H9 (cell line): ENCODE measurements at regions not wholly inside any gene's neighbourhood (a gene's known extent, or its start where the extent isn't known, plus 50 kb on each side); places are given as distances from the start of the nearest gene placed in this dataset.

Source experiments
- DNase-seq: peaks from one replicate; pipeline ENCODE4 v3.0.0-alpha.2; 2017
- H2AFZ ChIP-seq: one replicate; pipeline ENCODE4 v1.6.1; 2013; ENCODE audit warnings: mild to moderate bottlenecking, low read length, control low read depth, moderate library complexity
- H2AK5ac ChIP-seq: 2 replicates; pipeline ENCODE4 v1.6.1; 2013; ENCODE audit warnings: low read length, control low read depth, mixed read lengths; ENCODE audit not compliant: insufficient read length
- H2BK120ac ChIP-seq: one replicate; pipeline ENCODE4 v1.6.1; 2013; ENCODE audit warnings: low read depth, mild to moderate bottlenecking, low read length, control low read depth, inconsistent platforms; ENCODE audit not compliant: poor library complexity, severe bottlenecking
- H2BK12ac ChIP-seq: 2 replicates; pipeline ENCODE4 v1.6.1; 2013; ENCODE audit warnings: low read length, control low read depth, mixed read lengths, low read depth; ENCODE audit not compliant: insufficient read length
- H2BK15ac ChIP-seq: 2 replicates; pipeline ENCODE4 v1.6.1; 2013; ENCODE audit warnings: low read depth, low read length, control low read depth
- H2BK20ac ChIP-seq: one replicate; pipeline ENCODE4 v1.6.1; 2013; ENCODE audit warnings: low read depth, mild to moderate bottlenecking, low read length, control low read depth, inconsistent platforms; ENCODE audit not compliant: poor library complexity, severe bottlenecking
- H2BK5ac ChIP-seq: 2 replicates; pipeline ENCODE4 v1.6.1; 2013; ENCODE audit warnings: low read length, control low read depth, mixed read lengths; ENCODE audit not compliant: insufficient read length
- H3K14ac ChIP-seq: 2 replicates; pipeline ENCODE4 v1.6.1; 2013; ENCODE audit warnings: low read length, control low read depth; ENCODE audit not compliant: insufficient read depth
- H3K18ac ChIP-seq: 2 replicates; pipeline ENCODE4 v1.6.1; 2013; ENCODE audit warnings: low read depth, mild to moderate bottlenecking, mixed read lengths, low read length, control low read depth; ENCODE audit not compliant: insufficient read length
- H3K23ac ChIP-seq: 2 replicates; pipeline ENCODE4 v1.6.1; 2013; ENCODE audit warnings: low read length, control low read depth, mixed read lengths, low read depth; ENCODE audit not compliant: insufficient read length
- H3K23me2 ChIP-seq: 2 replicates; pipeline ENCODE4 v1.6.1; 2013; ENCODE audit warnings: low read depth, mild to moderate bottlenecking, mixed read lengths, low read length, control low read depth; ENCODE audit not compliant: insufficient read length, poor library complexity, severe bottlenecking
- H3K27ac ChIP-seq: 2 replicates; pipeline ENCODE4 v1.5.1; 2013; ENCODE audit warnings: low read length, control low read depth, mixed read lengths, low read depth; ENCODE audit not compliant: insufficient read length
- H3K27me3 ChIP-seq: 2 replicates; pipeline ENCODE4 v1.6.1; 2013; ENCODE audit warnings: low read length, control low read depth, inconsistent platforms; ENCODE audit not compliant: insufficient read depth
- H3K4ac ChIP-seq: 2 replicates; pipeline ENCODE4 v1.6.1; 2013; ENCODE audit warnings: low read depth, mild to moderate bottlenecking, control low read depth, inconsistent platforms, low read length, moderate library complexity
- H3K4me1 ChIP-seq: 2 replicates; pipeline ENCODE4 v1.6.1; 2013; ENCODE audit warnings: low read length, control low read depth, inconsistent platforms; ENCODE audit not compliant: insufficient read depth
- H3K4me2 ChIP-seq: 2 replicates; pipeline ENCODE4 v1.6.1; 2013; ENCODE audit warnings: low read length, control low read depth, mixed read lengths; ENCODE audit not compliant: insufficient read length, insufficient read depth
- H3K56ac ChIP-seq: 2 replicates; pipeline ENCODE4 v1.6.1; 2013; ENCODE audit warnings: low read depth, mild to moderate bottlenecking, mixed read lengths, low read length, control low read depth; ENCODE audit not compliant: insufficient read length
- H3K79me1 ChIP-seq: 2 replicates; pipeline ENCODE4 v1.6.1; 2013; ENCODE audit warnings: low read depth, mild to moderate bottlenecking, moderate library complexity, low read length, control low read depth, inconsistent platforms; ENCODE audit not compliant: insufficient read depth, poor library complexity, severe bottlenecking
- H3K79me2 ChIP-seq: 2 replicates; pipeline ENCODE4 v1.6.1; 2013; ENCODE audit warnings: low read length, control low read depth, inconsistent platforms; ENCODE audit not compliant: insufficient read depth
- H3K9ac ChIP-seq: 2 replicates; pipeline ENCODE4 v1.6.1; 2013; ENCODE audit warnings: low read length, control low read depth, mixed read lengths; ENCODE audit not compliant: insufficient read length; ENCODE audit errors: extremely low read depth
- H3K9me3 ChIP-seq: one replicate; pipeline ENCODE4 v1.6.1; 2013; ENCODE audit warnings: low read depth, low read length, inconsistent platforms; ENCODE audit not compliant: control insufficient read depth
- H3T11ph ChIP-seq: one replicate; pipeline ENCODE4 v1.6.1; 2013; ENCODE audit warnings: mild to moderate bottlenecking, low read length, control low read depth, inconsistent platforms
- H4K20me1 ChIP-seq: one replicate; pipeline ENCODE4 v1.6.1; 2013; ENCODE audit not compliant: control insufficient read depth, insufficient read length, insufficient read depth
- H4K5ac ChIP-seq: 2 replicates; pipeline ENCODE4 v1.6.1; 2013; ENCODE audit warnings: low read depth, mild to moderate bottlenecking, mixed read lengths, low read length, control low read depth; ENCODE audit not compliant: insufficient read length
- H4K8ac ChIP-seq: replicated peaks from 2 replicates; pipeline ENCODE4 v1.6.1; 2013; ENCODE audit warnings: low read length, control low read depth, mixed read lengths, low read depth; ENCODE audit not compliant: insufficient read length
- H4K91ac ChIP-seq: 2 replicates; pipeline ENCODE4 v1.6.1; 2013; ENCODE audit warnings: low read depth, mild to moderate bottlenecking, moderate library complexity, mixed read lengths, low read length, control low read depth; ENCODE audit not compliant: insufficient read length
- H3K27ac Mint-ChIP-seq, 3 experiments: 2 replicates in 2 of 3; 3 replicates in 1 of 3; pipeline ENCODE4 v1.8.0; 2020 to 2021; ENCODE audit warnings: mixed read lengths in 3 of 3, mild to moderate bottlenecking in 1 of 3, moderate library complexity in 1 of 3
- H3K27me3 Mint-ChIP-seq: 2 replicates; pipeline ENCODE4 v1.8.0; 2021; ENCODE audit warnings: low read depth, mild to moderate bottlenecking, moderate library complexity, mixed read lengths
- H3K36me3 Mint-ChIP-seq, 3 experiments: 2 replicates in 2 of 3; 3 replicates in 1 of 3; pipeline ENCODE4 v1.8.0; 2020 to 2021; ENCODE audit warnings: low read depth in 3 of 3, mixed read lengths in 3 of 3; ENCODE audit not compliant: insufficient read depth in 1 of 3
- H3K4me1 Mint-ChIP-seq, 2 experiments: 2 replicates each; pipeline ENCODE4 v1.8.0; 2020; ENCODE audit warnings: mixed read lengths in 2 of 2
- H3K4me3 Mint-ChIP-seq, 2 experiments: 2 replicates in 1 of 2; 3 replicates in 1 of 2; pipeline ENCODE4 v1.8.0; 2020 to 2021; ENCODE audit warnings: mild to moderate bottlenecking in 2 of 2, mixed read lengths in 2 of 2, moderate library complexity in 1 of 2
- H3K9me3 Mint-ChIP-seq, 2 experiments: 2 replicates in 1 of 2; 3 replicates in 1 of 2; pipeline ENCODE4 v1.8.0; 2020; ENCODE audit warnings: mild to moderate bottlenecking in 2 of 2, mixed read lengths in 2 of 2, moderate library complexity in 1 of 2
- WGBS: extraction: QIAGEN DNeasy Blood & Tissue Kit; methylation state at CpG from one replicate; pipeline ENCODE4 v1.1.7; 2013; ENCODE audit warnings: missing lambda C conversion rate, low lambda C conversion rate, mixed read lengths; ENCODE audit not compliant: insufficient read length; ENCODE audit errors: extremely low coverage; 5-methylcytosine and 5-hydroxymethylcytosine counted together
- TF ChIP-seq, protein P1 (sequence below): fragments of 200-600 bp; sonication (generic); conservative IDR thresholded peaks from 3 replicates; pipeline ENCODE4 v1.8.0; 2021; ENCODE audit warnings: antibody characterized with exemption, mild to moderate bottlenecking

DNA sequence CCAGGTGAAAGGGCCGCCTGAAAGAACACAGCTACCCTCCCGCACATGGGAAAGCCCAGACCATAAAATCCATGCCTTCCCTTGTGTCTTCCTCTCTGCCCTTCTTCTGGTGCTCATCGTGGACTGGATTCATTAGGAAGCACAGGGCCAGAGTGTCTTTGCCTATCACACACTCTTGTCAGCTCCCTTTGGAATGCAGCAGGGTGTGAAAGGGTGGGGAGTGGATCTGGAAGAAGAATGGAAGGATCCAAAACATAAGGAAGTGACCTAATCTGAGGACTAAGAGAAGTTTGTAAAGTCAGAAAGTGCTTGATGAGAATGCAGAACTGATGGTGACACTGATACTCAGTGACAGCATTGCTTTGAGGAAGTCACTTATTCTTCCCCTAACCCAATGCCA is 1147.3 kb upstream of the GOT2 start:
- Mint-ChIP-seq H3K27me3 (no peaks in the 10 kb centered on the region), H3K4me1 (no peaks in the 10 kb centered on the region), H3K9me3 (no peaks in the 10 kb centered on the region; a peak in 1 of 5 replicates), H3K4me3 (no peak overlapping the region), H3K27ac (no peak overlapping the region), H3K36me3 (no peaks in the 10 kb centered on the region)
- H4K8ac ChIP-seq, result no peak overlapping the region
- 0 out of 2 replicates have a peak, but pooled peaks cover 1% of the 10 kb centered on the region for H3K4me1 ChIP-seq
- no peak overlapping the region for H3K18ac ChIP-seq
- no peak for DNase-seq
- no peaks in the 10 kb centered on the region for H3K79me1 ChIP-seq
- H2BK120ac ChIP-seq, result no peak overlapping the region
- no peaks in the 10 kb centered on the region for H3K27me3 ChIP-seq
- no peak overlapping the region for H2BK20ac ChIP-seq
- TF ChIP-seq, protein P1, sequence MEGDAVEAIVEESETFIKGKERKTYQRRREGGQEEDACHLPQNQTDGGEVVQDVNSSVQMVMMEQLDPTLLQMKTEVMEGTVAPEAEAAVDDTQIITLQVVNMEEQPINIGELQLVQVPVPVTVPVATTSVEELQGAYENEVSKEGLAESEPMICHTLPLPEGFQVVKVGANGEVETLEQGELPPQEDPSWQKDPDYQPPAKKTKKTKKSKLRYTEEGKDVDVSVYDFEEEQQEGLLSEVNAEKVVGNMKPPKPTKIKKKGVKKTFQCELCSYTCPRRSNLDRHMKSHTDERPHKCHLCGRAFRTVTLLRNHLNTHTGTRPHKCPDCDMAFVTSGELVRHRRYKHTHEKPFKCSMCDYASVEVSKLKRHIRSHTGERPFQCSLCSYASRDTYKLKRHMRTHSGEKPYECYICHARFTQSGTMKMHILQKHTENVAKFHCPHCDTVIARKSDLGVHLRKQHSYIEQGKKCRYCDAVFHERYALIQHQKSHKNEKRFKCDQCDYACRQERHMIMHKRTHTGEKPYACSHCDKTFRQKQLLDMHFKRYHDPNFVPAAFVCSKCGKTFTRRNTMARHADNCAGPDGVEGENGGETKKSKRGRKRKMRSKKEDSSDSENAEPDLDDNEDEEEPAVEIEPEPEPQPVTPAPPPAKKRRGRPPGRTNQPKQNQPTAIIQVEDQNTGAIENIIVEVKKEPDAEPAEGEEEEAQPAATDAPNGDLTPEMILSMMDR, result no peak
- H2BK12ac ChIP-seq, result no peak overlapping the region
- H3K4me2 ChIP-seq, result no peak overlapping the region
- H3K9ac ChIP-seq, result no peak overlapping the region
- H2AK5ac ChIP-seq, result no peak overlapping the region
- H3K9me3 ChIP-seq, result no peaks in the 10 kb centered on the region
- no peak overlapping the region for H3K4ac ChIP-seq
- H4K5ac ChIP-seq, result no peak overlapping the region
- H3T11ph ChIP-seq, result no peak overlapping the region
- WGBS, result no CpG with 5 or more reads among the region's 3 CpGs
- no peak overlapping the region for H2BK5ac ChIP-seq
- no peak overlapping the region for H3K14ac ChIP-seq
- no peaks in the 10 kb centered on the region for H4K20me1 ChIP-seq
- H2BK15ac ChIP-seq, result no peak overlapping the region
- H3K23me2 ChIP-seq, result no peaks in the 10 kb centered on the region
- H3K23ac ChIP-seq, result no peak overlapping the region
- H4K91ac ChIP-seq, result no peak overlapping the region
- H3K56ac ChIP-seq, result no peak overlapping the region
- no peak overlapping the region for H3K27ac ChIP-seq
- H2AFZ ChIP-seq, result no peak overlapping the region
- no peaks in the 10 kb centered on the region for H3K79me2 ChIP-seq
